ENCODE measurements at regions not wholly inside any gene's neighbourhood (a gene's known extent, or its start where the extent isn't known, plus 50 kb on each side); places are given as distances from the start of the nearest gene placed in this dataset.
"Not testable (repeated sequence)": the region's sequence is repeated elsewhere in the genome, so short reads cannot be mapped to it uniquely, and the experiment has no call there.

DNA sequence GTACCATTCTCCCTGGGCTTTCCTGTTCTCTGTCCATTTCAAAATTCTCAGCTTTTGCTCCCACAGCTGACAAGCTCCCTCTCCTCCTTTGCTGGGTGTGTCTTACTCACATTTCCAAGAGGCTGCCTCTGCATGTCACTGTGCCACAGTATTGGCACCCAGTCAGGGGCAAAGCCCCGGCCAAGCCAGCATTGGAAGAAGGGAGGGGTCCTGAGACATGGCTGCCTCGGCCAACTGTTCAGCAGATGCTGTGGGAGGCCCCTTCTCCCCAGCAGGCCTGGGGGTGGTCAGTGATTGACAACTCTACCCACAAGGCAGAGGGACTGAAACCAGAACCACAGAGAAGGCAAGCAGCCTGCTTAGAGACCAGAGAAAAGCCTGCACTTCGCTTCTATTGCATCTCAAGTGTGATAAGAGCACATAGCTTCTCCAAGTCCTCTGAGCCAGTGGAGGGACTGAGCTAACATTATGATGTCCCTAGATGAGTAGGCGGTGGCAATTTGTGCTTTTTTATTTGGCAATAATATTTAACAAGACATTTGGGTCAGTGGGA lies 294.1 kb downstream of the SIPA1L2 start:
- no peak for DNase-seq

GRCh38 chr1:232335261-232335660 lies 294.7 kb downstream of the SIPA1L2 start:
- DNase-seq = no peak

DNA sequence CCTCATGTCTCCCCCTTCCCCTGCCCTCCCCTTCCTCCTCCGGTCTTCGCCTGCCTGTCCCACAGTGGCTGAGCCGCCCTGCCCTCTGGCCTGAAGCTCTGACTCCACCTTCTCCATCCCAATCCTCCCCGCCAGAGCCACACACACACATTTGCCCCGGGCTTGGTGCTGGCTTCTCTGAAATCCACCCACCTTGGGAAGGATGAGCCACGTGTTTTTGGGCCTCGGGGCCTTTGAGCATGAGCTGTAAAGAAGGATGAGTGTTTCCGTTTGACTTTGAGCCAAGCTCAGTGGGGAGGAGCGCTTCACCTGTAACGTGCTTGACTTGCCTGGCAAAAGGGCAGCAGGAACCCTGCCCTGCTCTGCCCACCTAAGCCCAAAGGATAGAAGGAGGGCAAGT lies 295.1 kb downstream of the SIPA1L2 start:
- DNase-seq = no peak

DNA sequence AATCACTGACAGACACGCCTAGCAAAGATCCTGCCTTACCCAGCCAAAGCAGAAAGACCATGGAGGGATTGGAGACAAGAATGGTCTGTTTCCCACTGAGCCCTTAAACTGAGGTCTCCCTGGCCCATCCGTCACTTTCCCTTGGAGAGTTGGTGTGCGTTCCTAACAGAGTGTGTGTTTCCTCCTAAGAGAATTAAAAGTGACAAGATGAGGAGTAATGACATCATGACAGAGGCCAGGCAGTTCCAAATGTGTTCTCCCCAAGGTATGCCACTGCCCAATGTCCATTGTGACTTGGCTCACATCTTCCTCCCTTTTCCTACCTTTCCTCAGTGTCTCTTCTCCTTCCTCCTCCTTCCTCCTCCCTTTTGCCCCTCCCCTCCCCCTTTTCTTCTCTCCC lies 295.7 kb downstream of the SIPA1L2 start:
- DNase-seq = no peak

DNA sequence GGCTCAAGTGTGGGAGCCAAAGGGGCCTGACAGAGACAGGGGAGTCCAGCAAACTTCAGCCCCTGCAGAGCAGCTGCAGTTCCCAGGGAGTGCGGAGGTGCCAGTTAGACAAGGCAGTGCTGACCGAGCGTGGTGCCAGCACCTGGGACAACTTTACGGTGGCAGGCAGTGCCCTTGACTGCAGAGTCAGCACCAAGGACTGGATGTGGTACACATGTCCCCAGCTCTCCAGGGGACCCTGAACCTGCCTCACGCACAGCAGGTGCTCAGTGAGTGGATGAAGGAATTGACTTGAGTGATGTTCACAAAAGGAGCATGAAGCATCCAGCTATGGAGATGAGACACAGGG lies 296.5 kb downstream of the SIPA1L2 start:
- no peak for DNase-seq

- DNase-seq = not testable (repeated sequence)
These were observed 297.1 kb downstream of the SIPA1L2 start for GRCh38 chr1:232332710-232333418.

DNA sequence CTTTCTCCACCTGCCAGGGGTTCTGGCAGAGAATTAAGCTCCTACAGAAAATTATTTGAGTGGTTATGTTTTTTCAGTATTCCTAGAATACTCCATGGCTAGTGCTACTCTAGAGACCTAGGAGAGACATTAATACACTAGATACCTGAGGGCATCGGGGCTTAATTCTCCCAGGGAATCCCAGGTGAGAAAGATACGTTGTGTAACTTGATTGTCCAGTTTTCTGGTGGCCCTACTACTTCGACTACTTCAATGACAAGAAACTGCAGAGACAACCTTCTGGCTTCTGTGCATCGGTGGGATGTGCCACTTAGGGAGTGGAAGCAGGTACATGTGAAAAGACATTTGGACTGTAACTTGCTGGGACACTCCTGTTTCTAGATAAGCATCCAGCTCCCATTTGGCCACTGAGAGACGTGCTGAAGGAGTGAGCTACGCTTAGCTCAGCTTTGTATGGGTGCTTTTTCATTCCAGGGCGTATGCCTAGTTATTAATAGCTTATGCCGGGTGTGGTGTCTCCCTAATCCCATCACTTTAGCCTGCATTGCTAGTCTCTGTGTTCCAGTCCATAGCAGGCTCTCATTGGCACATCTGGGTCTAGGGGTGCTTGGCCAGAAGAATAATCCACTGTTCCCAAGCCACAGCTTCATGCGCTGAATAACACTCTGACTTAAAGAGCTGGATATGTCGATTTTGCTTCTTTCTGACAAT lies 300.7 kb downstream of the SIPA1L2 start:
- no peak for DNase-seq

- DNase-seq = peak; percentile 32
These were observed 301.3 kb downstream of the SIPA1L2 start for GRCh38 chr1:232328486-232329102.

GRCh38 chr1:232327899-232328298 lies 302.0 kb downstream of the SIPA1L2 start:
- no peak for DNase-seq

GRCh38 chr1:232327269-232327668 lies 302.7 kb downstream of the SIPA1L2 start:
- peak; percentile 28 for DNase-seq

GRCh38 chr1:232322162-232322734 lies 307.7 kb downstream of the SIPA1L2 start:
- no peak for DNase-seq

DNA sequence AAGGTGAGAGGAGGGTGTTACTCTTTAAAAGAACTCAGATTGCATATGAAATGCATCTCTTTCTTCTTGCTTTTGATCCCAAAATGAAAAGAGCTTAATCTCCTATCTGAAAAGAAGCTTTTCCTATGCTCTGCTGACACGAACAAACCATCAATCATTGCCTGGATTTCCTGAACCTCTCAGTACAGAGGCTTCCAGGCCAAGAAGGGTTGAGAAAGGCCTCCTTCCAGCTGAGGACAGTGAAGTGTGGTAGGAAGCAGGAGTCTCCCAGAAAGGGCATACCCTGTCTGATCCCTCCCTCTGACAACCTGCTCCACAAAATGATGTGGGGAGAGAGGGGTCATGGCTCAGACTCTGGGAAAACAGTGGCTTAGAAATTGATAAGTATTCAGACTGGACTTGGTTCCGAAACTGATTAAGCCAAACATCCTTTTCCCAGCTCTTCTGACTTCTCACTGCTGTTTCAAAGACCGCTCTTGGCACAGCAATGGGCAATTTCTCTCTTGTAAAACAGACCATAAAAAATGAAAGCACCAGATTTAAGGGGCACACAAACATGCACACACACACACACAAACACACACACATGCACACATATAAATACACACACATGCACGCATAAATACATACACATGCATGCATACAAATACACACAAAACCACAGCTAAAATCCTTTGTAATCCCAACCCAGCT lies 310.3 kb downstream of the SIPA1L2 start:
- DNase-seq = no peak

GRCh38 chr1:232319072-232319471 lies 310.9 kb downstream of the SIPA1L2 start:
- DNase-seq = no peak

- DNase-seq = no peak
These were observed 311.8 kb downstream of the SIPA1L2 start for GRCh38 chr1:232318143-232318542.

DNA sequence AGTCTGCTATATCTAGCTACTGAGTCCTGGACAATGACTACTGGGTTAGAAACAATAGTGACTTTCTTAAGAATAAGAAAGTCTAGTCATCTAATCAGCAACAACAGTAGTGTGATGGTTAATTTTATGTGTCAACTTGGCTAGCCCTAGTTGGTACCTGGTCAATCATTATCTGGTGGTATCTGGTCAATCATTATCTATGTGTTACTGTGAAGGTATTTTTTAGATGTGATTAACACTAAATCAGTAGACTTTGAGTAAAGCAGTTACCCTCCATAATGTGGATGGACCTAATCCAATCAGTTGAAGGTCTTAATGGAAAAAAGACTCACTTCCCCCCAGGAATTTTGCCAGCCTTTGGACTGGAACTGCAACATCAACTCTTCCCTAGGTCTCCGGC lies 312.6 kb downstream of the SIPA1L2 start:
- DNase-seq = no peak

- no peak for DNase-seq
These were observed 313.1 kb downstream of the SIPA1L2 start for GRCh38 chr1:232316864-232317263.

- not testable (repeated sequence) for DNase-seq
These were observed 316.1 kb downstream of the SIPA1L2 start for GRCh38 chr1:232313876-232314275.

DNA sequence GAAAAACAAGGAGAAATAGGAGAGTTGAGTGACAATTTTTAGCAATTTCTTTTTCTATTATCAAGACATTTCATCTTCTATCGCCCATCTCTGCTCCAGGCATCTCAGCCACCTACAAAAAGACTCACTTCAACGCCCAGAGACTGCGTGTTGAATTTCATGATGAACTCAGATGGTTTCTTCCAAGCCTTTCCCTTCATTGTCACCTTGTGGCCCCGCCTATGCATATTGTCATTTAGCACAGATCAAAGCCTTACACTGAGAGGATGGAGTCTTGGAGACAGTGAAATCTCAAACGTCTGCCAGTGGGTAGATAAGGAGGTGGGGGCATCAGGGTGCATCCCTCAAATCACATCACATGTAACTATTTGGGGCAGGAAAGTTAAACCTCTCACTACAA lies 319.4 kb downstream of the SIPA1L2 start:
- DNase-seq = no peak

DNA sequence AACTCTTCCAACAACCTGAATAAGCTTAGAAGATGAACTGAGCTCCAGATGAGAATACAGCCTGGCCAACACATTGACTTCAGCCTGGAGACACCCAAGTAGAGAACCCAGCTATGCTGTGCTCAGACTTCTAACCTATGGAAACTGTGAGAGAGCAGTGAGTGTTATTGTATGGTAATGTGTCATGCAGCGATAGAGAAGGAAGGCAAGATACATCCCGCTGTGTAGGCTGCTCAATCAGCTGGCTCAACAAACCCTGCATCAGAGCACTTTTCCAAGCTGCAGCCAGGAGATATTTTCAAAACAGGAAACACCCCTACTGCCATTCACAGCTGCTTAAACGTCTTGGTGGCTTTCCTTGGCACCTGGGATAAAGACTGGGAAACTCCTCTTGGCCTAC lies 321.3 kb downstream of the SIPA1L2 start:
- DNase-seq = no peak

DNA sequence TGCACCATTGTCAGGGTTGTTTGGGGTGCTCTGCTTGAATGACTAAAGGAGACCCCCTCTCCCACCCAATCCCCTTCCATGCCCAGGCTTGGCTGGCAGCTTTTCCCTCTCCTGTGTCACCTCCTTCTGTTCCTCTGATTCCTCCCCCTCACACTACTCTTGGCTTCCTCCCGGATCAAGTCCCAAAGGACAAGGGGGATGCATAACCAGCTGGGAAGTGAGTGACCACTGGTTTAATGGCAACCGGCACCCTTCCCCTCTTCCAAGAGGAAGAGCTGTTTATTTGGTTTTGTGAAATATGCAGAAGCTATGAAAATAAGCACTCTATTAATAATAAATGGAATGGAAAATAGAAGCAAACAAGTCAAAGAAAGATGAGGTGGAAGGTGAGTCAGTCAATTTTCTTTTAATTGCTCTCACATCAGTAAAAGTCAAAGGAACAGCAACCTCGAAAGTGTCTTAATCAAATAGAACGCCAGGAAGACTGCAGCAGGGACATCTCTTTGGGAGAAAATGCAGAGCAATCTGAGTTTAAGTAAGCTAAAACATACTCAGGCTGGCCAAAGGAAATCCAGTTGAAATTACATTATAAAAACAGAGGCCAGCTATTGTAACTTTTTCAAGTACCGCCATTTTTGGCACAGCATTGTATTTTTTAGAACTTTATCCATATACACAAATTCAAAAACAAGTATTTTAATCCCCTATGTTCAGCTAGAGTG lies 322.5 kb downstream of the SIPA1L2 start:
- DNase-seq = no peak

- no peak for DNase-seq
These were observed 323.5 kb downstream of the SIPA1L2 start for GRCh38 chr1:232306269-232306961.

Measured in fibroblast of skin of abdomen (primary cell).